ENCODE measurements at regions not wholly inside any gene's neighbourhood (a gene's known extent, or its start where the extent isn't known, plus 50 kb on each side); places are given as distances from the start of the nearest gene placed in this dataset.

- Histone ChIP-seq H3K79me2 (no peaks in the 10 kb centered on the region), H2AFZ (no peak overlapping the region), H3K27me3 (no peaks in the 10 kb centered on the region), H3K4me3 (no peak overlapping the region), H3K36me3 (replicated peaks; ENCODE audit: insufficient read depth, low read depth) (no peaks in the 10 kb centered on the region), H3K4me2 (no peak overlapping the region), H3K27ac (no peak overlapping the region), H3K9me3 (ENCODE audit: low read depth) (no peaks in the 10 kb centered on the region), H3K9me2 (replicated peaks; ENCODE audit: insufficient read depth) (no peaks in the 10 kb centered on the region), H4K20me1 (ENCODE audit: insufficient read depth, poor library complexity, severe bottlenecking) (no peaks in the 10 kb centered on the region), H3K4me1 (ENCODE audit: insufficient read depth) (no peaks in the 10 kb centered on the region)
- TF ChIP-seq EZH2 (IDR thresholded peaks at IDR 0.05; ENCODE audit: borderline replicate concordance) (no peak), EZH2phosphoT487 (IDR thresholded peaks at IDR 0.05; ENCODE audit: low read depth, severe bottlenecking, unreplicated experiment) (no peak), CTCF (IDR thresholded peaks at IDR 0.05; ENCODE audit: poor library complexity) (no peak)
- no peak for DNase-seq (ENCODE audit: low spot score)
- WGBS (ENCODE audit: low lambda C conversion rate, missing lambda C conversion rate), result 78% methylated on average over 2 of the region's 2 CpGs
Measured at GRCh38 chr4:63919636-63920365, 489.4 kb downstream of the TECRL start.

- Histone ChIP-seq H3K9me3 (ENCODE audit: low read depth) (no peaks in the 10 kb centered on the region), H4K20me1 (ENCODE audit: insufficient read depth, poor library complexity, severe bottlenecking) (no peaks in the 10 kb centered on the region), H3K4me3 (no peak overlapping the region), H3K27ac (no peak overlapping the region), H3K27me3 (no peaks in the 10 kb centered on the region), H3K4me1 (ENCODE audit: insufficient read depth) (no peaks in the 10 kb centered on the region), H3K4me2 (no peak overlapping the region), H2AFZ (no peak overlapping the region), H3K36me3 (replicated peaks; ENCODE audit: insufficient read depth, low read depth) (no peaks in the 10 kb centered on the region), H3K79me2 (no peaks in the 10 kb centered on the region), H3K9me2 (replicated peaks; ENCODE audit: insufficient read depth) (no peaks in the 10 kb centered on the region)
- TF ChIP-seq EZH2 (IDR thresholded peaks at IDR 0.05; ENCODE audit: borderline replicate concordance), result no peak
- DNase-seq (ENCODE audit: low spot score), result no peak
- 65% methylated on average over 2 of the region's 2 CpGs for WGBS (ENCODE audit: low lambda C conversion rate, missing lambda C conversion rate)
Measured at GRCh38 chr4:63906660-63907183, 502.5 kb downstream of the TECRL start.

- Histone ChIP-seq H3K27me3 (no peaks in the 10 kb centered on the region), H3K9me3 (ENCODE audit: low read depth) (no peaks in the 10 kb centered on the region), H3K4me3 (no peak overlapping the region), H3K27ac (no peak overlapping the region), H3K36me3 (replicated peaks; ENCODE audit: insufficient read depth, low read depth) (no peaks in the 10 kb centered on the region), H3K4me1 (ENCODE audit: insufficient read depth) (no peaks in the 10 kb centered on the region), H3K4me2 (no peak overlapping the region), H3K79me2 (no peaks in the 10 kb centered on the region), H2AFZ (no peak overlapping the region), H3K9me2 (replicated peaks; ENCODE audit: insufficient read depth) (no peaks in the 10 kb centered on the region), H4K20me1 (ENCODE audit: insufficient read depth, poor library complexity, severe bottlenecking) (no peaks in the 10 kb centered on the region)
- WGBS (ENCODE audit: low lambda C conversion rate, missing lambda C conversion rate), result 74% methylated on average over 3 of the region's 3 CpGs
- DNase-seq (ENCODE audit: low spot score), result no peak
- TF ChIP-seq CTCF (IDR thresholded peaks at IDR 0.05; ENCODE audit: poor library complexity) (no peak), EZH2 (IDR thresholded peaks at IDR 0.05; ENCODE audit: borderline replicate concordance) (no peak), EZH2phosphoT487 (IDR thresholded peaks at IDR 0.05; ENCODE audit: low read depth, severe bottlenecking, unreplicated experiment) (no peak)
Measured at GRCh38 chr4:63904201-63904600, 505.0 kb downstream of the TECRL start.

GRCh38 chr4:63901304-63901703 lies 507.9 kb downstream of the TECRL start:
- no peak overlapping the region for H3K4me3 ChIP-seq
- H3K9me3 ChIP-seq (ENCODE audit: low read depth), result no peaks in the 10 kb centered on the region
- no peaks in the 10 kb centered on the region for H3K27me3 ChIP-seq
- H3K79me2 ChIP-seq, result no peaks in the 10 kb centered on the region
- H4K20me1 ChIP-seq (ENCODE audit: insufficient read depth, poor library complexity, severe bottlenecking), result no peaks in the 10 kb centered on the region
- DNase-seq (ENCODE audit: low spot score), result no peak
- H3K36me3 ChIP-seq (replicated peaks; ENCODE audit: insufficient read depth, low read depth), result no peaks in the 10 kb centered on the region
- 42% methylated on average over 2 of the region's 2 CpGs for WGBS (ENCODE audit: low lambda C conversion rate, missing lambda C conversion rate)
- H2AFZ ChIP-seq, result no peak overlapping the region
- no peak overlapping the region for H3K27ac ChIP-seq
- no peak overlapping the region for H3K4me2 ChIP-seq
- TF ChIP-seq EZH2 (IDR thresholded peaks at IDR 0.05; ENCODE audit: borderline replicate concordance) (no peak), CTCF (IDR thresholded peaks at IDR 0.05; ENCODE audit: poor library complexity) (no peak), EZH2phosphoT487 (IDR thresholded peaks at IDR 0.05; ENCODE audit: low read depth, severe bottlenecking, unreplicated experiment) (no peak)
- H3K9me2 ChIP-seq (replicated peaks; ENCODE audit: insufficient read depth), result no peaks in the 10 kb centered on the region
- no peaks in the 10 kb centered on the region for H3K4me1 ChIP-seq (ENCODE audit: insufficient read depth)
